HCT116 (cell line): ENCODE measurements at regions not wholly inside any gene's neighbourhood (a gene's known extent, or its start where the extent isn't known, plus 50 kb on each side); places are given as distances from the start of the nearest gene placed in this dataset.

ENCODE experiments used
- CTCF ChIP-seq, 3 experiments: fragments of 200-600 bp in 1 of 3; sonication (generic) in 1 of 3; IDR thresholded peaks in 2 of 3; conservative IDR thresholded peaks in 1 of 3; 2 replicates each; pipeline ENCODE4 v1.5.1; 2012 to 2017; ENCODE audit warnings: low read depth in 2 of 3, low read length in 2 of 3, antibody characterized with exemption in 1 of 3, borderline replicate concordance in 1 of 3, control low read depth in 1 of 3, mild to moderate bottlenecking in 1 of 3, mixed read lengths in 1 of 3, mixed run types in 1 of 3, moderate library complexity in 1 of 3; ENCODE audit not compliant: insufficient read depth in 1 of 3
- EZH2phosphoT487 ChIP-seq: fragments of 200-600 bp; IDR thresholded peaks from 2 replicates; pipeline ENCODE4 v1.6.1; 2018; ENCODE audit warnings: antibody characterized with exemption, borderline replicate concordance
- POLR2AphosphoS5 ChIP-seq: IDR thresholded peaks from 2 replicates; pipeline ENCODE4 v1.6.1; 2011; ENCODE audit warnings: mild to moderate bottlenecking, low read depth, low read length, moderate library complexity
- REST ChIP-seq: IDR thresholded peaks from 2 replicates; pipeline ENCODE4 v1.6.1; 2012; ENCODE audit warnings: low read depth

- TF ChIP-seq REST (no peak), POLR2AphosphoS5 (no peak), EZH2phosphoT487 (no peak), CTCF (IDR thresholded peaks at IDR 0.05 in 2 of 3, conservative IDR thresholded peaks at IDR 0.05 in 1 of 3; ENCODE audit: borderline replicate concordance in 1 of 3, insufficient read depth in 1 of 3, low read depth in 2 of 3, low read length in 2 of 3) (no peak)
Observed at GRCh38 chr20:53782612-53783246, 189.1 kb upstream of the ZNF217 start.
